ENCODE measurements at regions not wholly inside any gene's neighbourhood (a gene's known extent, or its start where the extent isn't known, plus 50 kb on each side); places are given as distances from the start of the nearest gene placed in this dataset.

- Histone ChIP-seq H3F3A (ENCODE audit: insufficient read depth, low read length, poor library complexity, severe bottlenecking) (no peaks in the 10 kb centered on the region), H3K4me2 (ENCODE audit: low read length) (no peak overlapping the region), H4K20me1 (ENCODE audit: insufficient read depth) (no peaks in the 10 kb centered on the region), H3K27me3 (ENCODE audit: insufficient read depth, low read depth, low read length) (no peaks in the 10 kb centered on the region), H3K36me3 (ENCODE audit: insufficient read depth, low read length) (no peaks in the 10 kb centered on the region), H3K9me3 (ENCODE audit: low read length) (no peaks in the 10 kb centered on the region), H3K9me2 (ENCODE audit: insufficient read depth, low read length) (no peaks in the 10 kb centered on the region), H3K27ac (ENCODE audit: low read length) (no peak overlapping the region), H3K4me3 (ENCODE audit: low read length) (no peak overlapping the region), H3K79me2 (replicated peaks; ENCODE audit: insufficient read depth, low read length) (no peaks in the 10 kb centered on the region), H3K9ac (ENCODE audit: low read length) (no peak overlapping the region), H2AFZ (ENCODE audit: low read depth, low read length) (no peak overlapping the region)
- TF ChIP-seq RAD21 (conservative IDR thresholded peaks at IDR 0.05): no peak
- no peak for TF ChIP-seq TAF1 (IDR thresholded peaks at IDR 0.05; ENCODE audit: low read depth)
- TF ChIP-seq MXI1 (conservative IDR thresholded peaks at IDR 0.05; ENCODE audit: poor library complexity, severe bottlenecking): no peak
- no peak for TF ChIP-seq EP300 (conservative IDR thresholded peaks at IDR 0.05; ENCODE audit: poor library complexity, severe bottlenecking)
- TF ChIP-seq CTCF (IDR thresholded peaks at IDR 0.05; ENCODE audit: poor library complexity, severe bottlenecking): no peak
- TF ChIP-seq SMC3 (conservative IDR thresholded peaks at IDR 0.05; ENCODE audit: poor library complexity): no peak
- no peak for TF ChIP-seq EZH2 (IDR thresholded peaks at IDR 0.05; ENCODE audit: borderline replicate concordance, insufficient read depth, low read length, poor library complexity, severe bottlenecking)
- TF ChIP-seq POLR2AphosphoS5 (IDR thresholded peaks at IDR 0.05): no peak
- no peak for TF ChIP-seq REST (IDR thresholded peaks at IDR 0.05; ENCODE audit: borderline replicate concordance)
Measured at GRCh38 chr3:30174357-30174756, 432.0 kb upstream of the TGFBR2 start.

GRCh38 chr3:30180310-30181177 lies 425.9 kb upstream of the TGFBR2 start:
- H3K36me3 ChIP-seq (ENCODE audit: insufficient read depth, low read length): no peaks in the 10 kb centered on the region
- no peaks in the 10 kb centered on the region for H3K9me3 ChIP-seq (ENCODE audit: low read length)
- H3F3A ChIP-seq (ENCODE audit: insufficient read depth, low read length, poor library complexity, severe bottlenecking): no peaks in the 10 kb centered on the region
- no peak overlapping the region for H3K4me3 ChIP-seq (ENCODE audit: low read length)
- no peaks in the 10 kb centered on the region for H3K79me2 ChIP-seq (replicated peaks; ENCODE audit: insufficient read depth, low read length)
- H2AFZ ChIP-seq (ENCODE audit: low read depth, low read length): no peak overlapping the region
- H3K27me3 ChIP-seq (ENCODE audit: insufficient read depth, low read depth, low read length): no peaks in the 10 kb centered on the region
- H3K27ac ChIP-seq (ENCODE audit: low read length): no peak overlapping the region
- H3K9me2 ChIP-seq (ENCODE audit: insufficient read depth, low read length): no peaks in the 10 kb centered on the region
- no peak overlapping the region for H3K9ac ChIP-seq (ENCODE audit: low read length)
- H4K20me1 ChIP-seq (ENCODE audit: insufficient read depth): no peaks in the 10 kb centered on the region
- no peak for TF ChIP-seq RAD21 (conservative IDR thresholded peaks at IDR 0.05)
- no peak for TF ChIP-seq SMC3 (conservative IDR thresholded peaks at IDR 0.05; ENCODE audit: poor library complexity)
- no peak for TF ChIP-seq REST (IDR thresholded peaks at IDR 0.05; ENCODE audit: borderline replicate concordance)
- TF ChIP-seq TAF1 (IDR thresholded peaks at IDR 0.05; ENCODE audit: low read depth): no peak
- no peak for TF ChIP-seq CTCF (IDR thresholded peaks at IDR 0.05; ENCODE audit: poor library complexity, severe bottlenecking)
- no peak for TF ChIP-seq MXI1 (conservative IDR thresholded peaks at IDR 0.05; ENCODE audit: poor library complexity, severe bottlenecking)
- TF ChIP-seq EP300 (conservative IDR thresholded peaks at IDR 0.05; ENCODE audit: poor library complexity, severe bottlenecking): no peak
- TF ChIP-seq EZH2 (IDR thresholded peaks at IDR 0.05; ENCODE audit: borderline replicate concordance, insufficient read depth, low read length, poor library complexity, severe bottlenecking): no peak
- TF ChIP-seq POLR2AphosphoS5 (IDR thresholded peaks at IDR 0.05): no peak
- H3K4me2 ChIP-seq (ENCODE audit: low read length): no peak overlapping the region

Measured in neural cell (in vitro differentiated cells).